CD14-positive monocyte (primary cell): ENCODE measurements at regions not wholly inside any gene's neighbourhood (a gene's known extent, or its start where the extent isn't known, plus 50 kb on each side); places are given as distances from the start of the nearest gene placed in this dataset.

Experiments used
- DNase-seq, 3 donors: peaks; one replicate each; pipeline ENCODE4 v3.0.0-alpha.2; 2011 to 2022
- H2AFZ ChIP-seq: 2 replicates; pipeline ENCODE4 v1.6.0; 2012; ENCODE audit warnings: mild to moderate bottlenecking, low read depth, low read length, inconsistent platforms; ENCODE audit not compliant: insufficient read depth, poor library complexity, severe bottlenecking
- H3K27ac ChIP-seq, 2 donors: 1 replicate in 1 of 2; 2 replicates in 1 of 2; pipeline ENCODE4 v1.5.1; 2012 to 2013; ENCODE audit warnings: low read length in 2 of 2, control low read depth in 1 of 2, inconsistent platforms in 1 of 2, low read depth in 1 of 2, mild to moderate bottlenecking in 1 of 2
- H3K27me3 ChIP-seq, 2 donors: one replicate each; pipeline versions ENCODE4 v1.6.0 to v1.6.1; 2011 to 2013; ENCODE audit warnings: low read length in 2 of 2; ENCODE audit not compliant: control insufficient read depth in 2 of 2, insufficient read depth in 2 of 2
- H3K36me3 ChIP-seq, 2 donors: replicated peaks in 1 of 2; 1 replicate in 1 of 2; 2 replicates in 1 of 2; pipeline versions ENCODE4 v1.5.1 to v1.6.1; 2012 to 2013; ENCODE audit warnings: low read length in 2 of 2, control low read depth in 1 of 2, inconsistent platforms in 1 of 2, mild to moderate bottlenecking in 1 of 2; ENCODE audit not compliant: insufficient read depth in 2 of 2, control insufficient read depth in 1 of 2
- H3K4me1 ChIP-seq, 2 donors: 1 replicate in 1 of 2; 2 replicates in 1 of 2; pipeline versions ENCODE4 v1.5.1 to v1.6.1; 2012 to 2013; ENCODE audit warnings: low read length in 2 of 2, control low read depth in 1 of 2, inconsistent platforms in 1 of 2, mild to moderate bottlenecking in 1 of 2, moderate library complexity in 1 of 2; ENCODE audit not compliant: insufficient read depth in 2 of 2, control insufficient read depth in 1 of 2
- H3K4me2 ChIP-seq: replicated peaks from 2 replicates; pipeline ENCODE3; 2012; ENCODE audit warnings: low read length, moderate library complexity, mild to moderate bottlenecking; ENCODE audit not compliant: poor library complexity, severe bottlenecking; ENCODE audit errors: extremely low read depth
- H3K4me3 ChIP-seq, 3 experiments: fragments of 200-600 bp in 1 of 3; sonication (generic) in 1 of 3; replicated peaks in 1 of 3; 1 replicate in 2 of 3; 2 replicates in 1 of 3; pipeline ENCODE4 v1.5.1; 2011 to 2013; ENCODE audit warnings: low read length in 3 of 3, mild to moderate bottlenecking in 3 of 3, control low read depth in 2 of 3, low read depth in 2 of 3, inconsistent platforms in 1 of 3, moderate library complexity in 1 of 3
- H3K79me2 ChIP-seq: 2 replicates; pipeline ENCODE4 v1.6.0; 2012; ENCODE audit warnings: mild to moderate bottlenecking, control low read depth, inconsistent platforms, low read length, moderate library complexity; ENCODE audit not compliant: insufficient read depth
- H3K9ac ChIP-seq: 2 replicates; pipeline ENCODE4 v1.6.0; 2017; ENCODE audit warnings: low read length, mild to moderate bottlenecking; ENCODE audit not compliant: insufficient read depth, poor library complexity, severe bottlenecking
- H3K9me3 ChIP-seq, 2 donors: replicated peaks in 1 of 2; 1 replicate in 1 of 2; 2 replicates in 1 of 2; pipeline versions ENCODE4 v1.5.1 to v1.6.1; 2012 to 2013; ENCODE audit warnings: low read length in 2 of 2, control low read depth in 1 of 2; ENCODE audit not compliant: control insufficient read depth in 1 of 2, insufficient read depth in 1 of 2
- H4K20me1 ChIP-seq: 2 replicates; pipeline ENCODE4 v1.6.0; 2012; ENCODE audit warnings: mild to moderate bottlenecking, low read length, control low read depth, moderate library complexity; ENCODE audit not compliant: insufficient read depth
- H3K27ac Mint-ChIP-seq, 7 donors: one replicate each; pipeline ENCODE4 v1.8.0; 2020; ENCODE audit warnings: mild to moderate bottlenecking in 7 of 7, mixed read lengths in 7 of 7, moderate library complexity in 6 of 7, inconsistent platforms in 2 of 7
- H3K27me3 Mint-ChIP-seq, 3 donors: one replicate each; pipeline ENCODE4 v1.8.0; 2021 to 2022; ENCODE audit warnings: low read depth in 3 of 3, mild to moderate bottlenecking in 3 of 3, mixed read lengths in 3 of 3, moderate library complexity in 3 of 3, inconsistent platforms in 1 of 3
- H3K36me3 Mint-ChIP-seq, 2 donors: one replicate each; pipeline ENCODE4 v1.8.0; 2020; ENCODE audit warnings: mixed read lengths in 2 of 2, inconsistent platforms in 1 of 2, mild to moderate bottlenecking in 1 of 2
- H3K4me1 Mint-ChIP-seq: one replicate; pipeline ENCODE4 v1.8.0; 2020; ENCODE audit warnings: mild to moderate bottlenecking, mixed read lengths
- H3K4me3 Mint-ChIP-seq, 2 donors: one replicate each; pipeline ENCODE4 v1.8.0; 2020; ENCODE audit warnings: mild to moderate bottlenecking in 2 of 2, mixed read lengths in 2 of 2, moderate library complexity in 1 of 2
- H3K9me3 Mint-ChIP-seq, 7 donors: one replicate each; pipeline ENCODE4 v1.8.0; 2020 to 2022; ENCODE audit warnings: mixed read lengths in 7 of 7, mild to moderate bottlenecking in 6 of 7, moderate library complexity in 6 of 7, inconsistent platforms in 2 of 7
- WGBS: methylation state at CpG from one replicate; pipeline ENCODE4 v1.1.5; 2013; ENCODE audit warnings: missing lambda C conversion rate; ENCODE audit not compliant: insufficient coverage; 5-methylcytosine and 5-hydroxymethylcytosine counted together
- intact Hi-C, 2 donors: fragments of 100-400 bp; cut with micrococcal nuclease; formaldehyde crosslinking; loops; one replicate each; pipeline versions ENCODE4 v1.15.0 to v1.15.1; 2023
- TF ChIP-seq, protein P1 (sequence below): fragments of 200-600 bp; IDR thresholded peaks from one replicate; pipeline ENCODE4 v1.8.0; 2022; ENCODE audit warnings: antibody characterized with exemption, mild to moderate bottlenecking

DNA sequence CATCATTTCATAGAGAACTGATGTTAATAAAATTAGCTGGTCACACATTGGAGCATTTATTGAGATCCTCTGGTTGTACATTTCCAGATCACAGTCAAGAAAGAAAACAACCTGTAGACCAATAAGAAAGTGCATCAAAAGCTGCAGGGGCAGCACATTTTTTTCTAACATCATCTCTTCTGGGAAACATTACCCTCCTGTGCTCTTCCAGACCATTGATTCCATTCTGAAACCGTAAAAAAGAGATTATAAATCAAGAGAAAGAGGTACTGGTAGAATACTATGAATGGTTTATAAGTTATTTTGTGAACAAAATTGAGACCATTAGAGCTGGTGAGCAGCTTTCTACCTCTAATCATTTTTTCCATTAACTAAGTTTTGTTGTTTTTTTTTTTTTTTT is 1548.2 kb upstream of the CELF4 start:
- no CpG with 5 or more reads among the region's 1 CpG for WGBS
- H3K27me3 ChIP-seq = no peaks in the 10 kb centered on the region
- H3K27ac ChIP-seq = no peak overlapping the region
- no peaks in the 10 kb centered on the region for H4K20me1 ChIP-seq
- Mint-ChIP-seq H3K4me1 (peaks cover 5% of the 10 kb centered on the region), H3K27me3 (peaks cover 0 to 1% (median 1%) of the 10 kb centered on the region in 3 donors), H3K9me3 (peaks cover 0 to 11% (median 3%) of the 10 kb centered on the region in 7 donors), H3K27ac (no peak overlapping the region), H3K36me3 (no peaks in the 10 kb centered on the region), H3K4me3 (no peak overlapping the region)
- no peak overlapping the region for H3K4me3 ChIP-seq
- no peak overlapping the region for H3K4me2 ChIP-seq
- no peaks in the 10 kb centered on the region for H3K79me2 ChIP-seq
- TF ChIP-seq, protein P1, sequence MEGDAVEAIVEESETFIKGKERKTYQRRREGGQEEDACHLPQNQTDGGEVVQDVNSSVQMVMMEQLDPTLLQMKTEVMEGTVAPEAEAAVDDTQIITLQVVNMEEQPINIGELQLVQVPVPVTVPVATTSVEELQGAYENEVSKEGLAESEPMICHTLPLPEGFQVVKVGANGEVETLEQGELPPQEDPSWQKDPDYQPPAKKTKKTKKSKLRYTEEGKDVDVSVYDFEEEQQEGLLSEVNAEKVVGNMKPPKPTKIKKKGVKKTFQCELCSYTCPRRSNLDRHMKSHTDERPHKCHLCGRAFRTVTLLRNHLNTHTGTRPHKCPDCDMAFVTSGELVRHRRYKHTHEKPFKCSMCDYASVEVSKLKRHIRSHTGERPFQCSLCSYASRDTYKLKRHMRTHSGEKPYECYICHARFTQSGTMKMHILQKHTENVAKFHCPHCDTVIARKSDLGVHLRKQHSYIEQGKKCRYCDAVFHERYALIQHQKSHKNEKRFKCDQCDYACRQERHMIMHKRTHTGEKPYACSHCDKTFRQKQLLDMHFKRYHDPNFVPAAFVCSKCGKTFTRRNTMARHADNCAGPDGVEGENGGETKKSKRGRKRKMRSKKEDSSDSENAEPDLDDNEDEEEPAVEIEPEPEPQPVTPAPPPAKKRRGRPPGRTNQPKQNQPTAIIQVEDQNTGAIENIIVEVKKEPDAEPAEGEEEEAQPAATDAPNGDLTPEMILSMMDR = no peak
- peaks cover 0 to 4% of the 10 kb centered on the region in 2 donors for H3K9me3 ChIP-seq
- H3K4me1 ChIP-seq = no peaks in the 10 kb centered on the region
- H3K36me3 ChIP-seq = no peaks in the 10 kb centered on the region
- no peak for DNase-seq
- intact Hi-C loops = no loop called here
- no peak overlapping the region for H2AFZ ChIP-seq
- no peak overlapping the region for H3K9ac ChIP-seq

DNA sequence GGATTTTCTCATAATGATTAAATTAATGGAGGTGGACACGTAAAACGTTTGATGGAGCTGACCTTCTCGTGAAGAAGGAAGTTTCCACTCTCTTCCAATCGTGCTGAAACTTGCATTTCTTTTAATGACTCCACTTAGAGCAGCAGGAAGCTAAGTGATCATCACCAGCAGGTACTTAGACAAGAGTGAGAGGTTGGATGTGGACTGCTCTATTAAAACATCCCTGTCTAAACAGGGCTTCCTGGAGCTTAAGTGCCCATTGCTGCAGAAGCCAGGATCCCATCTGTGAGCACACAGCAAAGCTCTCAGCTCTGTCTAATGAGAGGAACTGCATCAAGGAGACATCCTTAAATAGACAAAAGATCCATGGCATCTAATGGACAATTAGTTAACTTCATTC is 1539.5 kb upstream of the CELF4 start:
- TF ChIP-seq, protein P1 = no peak
- no peak overlapping the region for H3K27ac ChIP-seq
- H3K9me3 Mint-ChIP-seq = peaks cover 0 to 3% (median 0%) of the 10 kb centered on the region in 7 donors
- no peaks in the 10 kb centered on the region for H3K4me1 Mint-ChIP-seq
- peaks cover 0 to 1% (median 0%) of the 10 kb centered on the region in 3 donors for H3K27me3 Mint-ChIP-seq
- no peak overlapping the region for H3K4me3 ChIP-seq
- H3K9me3 ChIP-seq = no peaks in the 10 kb centered on the region
- H3K79me2 ChIP-seq = no peaks in the 10 kb centered on the region
- no peak overlapping the region for H3K4me2 ChIP-seq
- no peaks in the 10 kb centered on the region for H3K4me1 ChIP-seq
- intact Hi-C loops = loop anchor here in 1 of 2 donors (10.0 kb wide), 1 partner anchor 60 kb away; no protein-coding TSS in a partner anchor
- no CpG with 5 or more reads among the region's 4 CpGs for WGBS
- H3K27ac Mint-ChIP-seq = no peak overlapping the region
- no peak for DNase-seq
- H3K36me3 Mint-ChIP-seq = no peaks in the 10 kb centered on the region
- H4K20me1 ChIP-seq = no peaks in the 10 kb centered on the region
- no peak overlapping the region for H3K4me3 Mint-ChIP-seq
- H3K27me3 ChIP-seq = no peaks in the 10 kb centered on the region
- no peak overlapping the region for H3K9ac ChIP-seq
- H2AFZ ChIP-seq = no peak overlapping the region
- no peaks in the 10 kb centered on the region for H3K36me3 ChIP-seq
